Stimulated activated CD4-positive, alpha-beta T cell treated with anti-CD3 and anti-CD28 coated beads, Interleukin-4, amount 100 ng/mL, for 48 hours (primary cell): ENCODE measurements at regions not wholly inside any gene's neighbourhood (a gene's known extent, or its start where the extent isn't known, plus 50 kb on each side); places are given as distances from the start of the nearest gene placed in this dataset.

Experiments
- DNase-seq, 2 donors: peaks; one replicate each; pipeline ENCODE4 v3.0.0-alpha.2; 2020; ENCODE audit warnings: low read depth in 2 of 2

DNA sequence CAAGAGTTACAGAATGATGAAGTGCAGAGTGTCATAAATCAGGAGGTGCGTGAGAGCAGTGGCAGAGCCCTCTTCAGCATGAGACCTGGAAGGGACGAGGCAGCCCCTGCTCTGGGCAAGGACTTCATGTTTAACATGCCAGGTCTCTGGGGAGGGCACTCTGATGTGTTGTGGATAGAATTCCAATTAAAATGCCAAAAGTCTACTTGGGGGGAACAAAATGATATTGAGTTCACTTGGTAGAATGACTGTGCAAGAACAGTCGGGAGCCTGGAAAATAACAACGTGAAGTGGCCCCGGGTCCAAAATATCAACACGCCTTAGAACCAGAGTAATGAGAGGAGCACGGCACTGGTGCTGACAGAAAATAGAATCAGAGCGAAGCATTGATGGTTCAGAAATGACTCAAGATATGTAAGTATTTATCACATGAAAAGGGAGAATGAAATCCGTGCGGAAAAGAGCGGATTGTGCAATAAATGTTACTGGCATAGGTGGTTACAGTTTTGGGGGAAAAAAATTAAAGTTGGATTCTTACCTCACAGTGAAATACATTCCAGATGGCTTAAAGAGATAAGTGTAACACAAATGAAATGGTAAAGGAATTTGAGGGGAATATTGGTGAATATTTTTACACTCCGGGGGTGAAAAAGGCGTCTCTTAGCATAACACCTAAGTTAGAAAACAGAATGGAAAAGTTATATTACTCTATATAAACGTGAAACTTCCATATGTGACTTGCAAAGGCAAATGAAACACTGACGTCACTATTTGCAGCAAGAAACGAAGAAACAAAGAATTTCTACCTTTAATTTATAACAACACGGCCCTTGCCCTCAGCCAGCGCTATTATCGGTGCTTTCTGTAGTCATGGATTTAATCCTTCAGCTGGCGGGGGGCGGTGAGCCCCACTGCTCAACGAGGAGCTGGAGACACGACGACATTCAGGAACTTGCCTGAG lies 159.4 kb upstream of the TWIST2 start:
- DNase-seq = no peak

- DNase-seq = no peak
Measured at GRCh38 chr2:238689331-238689730, 158.6 kb upstream of the TWIST2 start.

DNA sequence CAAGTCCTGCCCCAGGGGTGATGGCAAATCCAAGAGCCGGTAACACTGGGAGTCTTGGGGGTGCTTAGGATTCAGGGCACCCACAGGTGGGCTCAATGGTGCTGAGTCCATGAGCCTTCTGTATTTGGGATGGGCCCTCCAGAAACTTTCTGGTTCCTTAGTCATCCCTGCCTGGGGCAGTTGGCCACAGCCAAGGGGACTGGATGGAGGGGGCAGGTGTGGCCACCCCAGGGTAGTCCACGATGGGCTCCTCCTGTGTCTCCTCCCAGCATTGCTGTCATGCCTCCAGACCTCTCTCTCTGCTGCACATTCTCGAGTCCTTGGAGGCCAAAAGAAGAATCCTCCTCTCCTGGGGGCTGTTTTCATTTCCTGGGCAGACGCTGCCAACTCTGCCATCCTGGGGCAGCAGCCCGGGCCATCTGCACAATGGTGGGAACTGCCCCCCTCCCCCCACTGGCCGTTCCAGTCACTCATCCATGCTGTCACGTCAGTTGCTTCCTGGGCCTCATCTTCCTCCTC lies 158.0 kb upstream of the TWIST2 start:
- no peak for DNase-seq

DNA sequence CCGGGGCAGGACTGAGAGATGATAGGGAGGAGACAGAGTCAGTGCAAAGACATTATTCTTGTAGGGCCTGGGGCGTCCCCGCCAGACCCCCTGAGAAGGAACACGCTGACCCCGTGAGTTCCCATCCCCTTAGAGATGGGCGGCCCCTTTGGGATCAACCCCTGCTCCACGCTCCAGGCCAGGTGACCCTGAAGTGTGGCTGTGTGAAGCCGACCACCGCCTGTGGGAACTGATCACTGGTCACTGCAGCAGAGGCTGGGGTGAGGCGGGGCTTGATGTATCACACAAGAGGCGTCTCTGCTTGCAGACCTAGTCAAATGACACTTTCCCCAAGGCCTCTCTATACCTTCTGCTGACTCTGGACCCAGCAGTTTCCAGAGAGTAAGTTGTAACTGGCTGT lies 157.4 kb upstream of the TWIST2 start:
- DNase-seq = no peak

DNA sequence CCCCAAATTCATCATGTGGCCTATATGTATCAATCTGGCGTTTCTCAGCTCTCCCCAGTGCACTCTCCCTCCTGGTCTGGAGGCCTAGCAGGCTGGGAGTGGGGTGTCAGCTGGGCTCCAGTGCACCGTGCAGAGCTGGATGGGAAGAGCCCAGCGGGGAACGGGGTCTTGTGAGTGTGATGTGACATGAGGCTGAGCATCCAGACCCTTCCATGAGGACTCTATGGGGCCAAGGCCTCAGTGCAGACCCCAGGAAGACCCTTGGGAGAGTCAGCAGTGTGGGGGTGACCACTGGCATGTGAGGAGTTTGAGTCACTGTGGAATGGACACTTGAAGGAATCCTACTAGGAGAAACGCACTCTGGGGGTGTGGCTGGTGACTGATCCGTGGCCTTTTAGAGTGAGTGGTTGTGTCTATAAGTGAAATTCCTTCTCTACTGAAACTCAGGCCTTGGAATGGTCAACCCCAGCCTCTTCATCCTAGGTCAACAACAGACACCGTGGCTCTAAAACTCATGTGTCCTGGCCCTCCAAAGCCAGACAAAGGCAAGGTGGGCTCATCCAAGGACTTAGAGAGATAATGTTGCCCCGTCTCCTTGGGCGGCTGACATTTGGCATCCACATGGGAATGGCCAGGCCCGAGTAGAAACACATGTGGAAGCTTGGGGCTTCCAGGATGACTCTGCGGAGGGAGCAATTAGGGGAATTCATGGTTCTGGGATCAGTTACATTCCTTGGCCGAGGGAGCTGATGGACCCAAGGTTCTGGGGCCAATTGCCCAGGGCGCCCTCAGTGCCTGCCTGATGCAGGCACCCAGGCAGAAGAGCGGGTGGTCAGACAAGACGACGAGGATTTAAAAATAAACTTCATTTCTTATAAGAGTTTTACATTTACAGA lies 156.0 kb upstream of the TWIST2 start:
- DNase-seq = no peak

DNA sequence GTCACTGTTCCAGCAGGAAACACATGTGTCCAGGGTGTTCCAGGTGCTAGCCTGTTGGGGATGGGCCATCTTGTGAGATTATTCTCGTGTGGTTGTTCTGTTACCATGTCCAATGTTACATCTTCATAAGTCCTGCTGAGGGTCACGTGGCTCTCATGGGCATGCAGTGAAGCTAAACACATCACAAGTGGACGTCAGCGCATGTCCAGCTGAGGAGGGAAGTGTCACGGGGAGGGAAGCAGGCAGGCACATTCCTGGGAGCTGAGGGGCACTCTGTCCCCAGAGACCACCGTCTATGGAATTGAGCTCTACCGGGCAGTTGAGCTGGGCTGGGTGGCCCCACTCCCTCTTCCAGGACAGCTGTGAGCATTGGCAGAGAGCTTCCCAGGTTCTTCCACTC lies 155.3 kb upstream of the TWIST2 start:
- no peak for DNase-seq

- no peak for DNase-seq
Measured at GRCh38 chr2:238693337-238694093, 154.4 kb upstream of the TWIST2 start.

GRCh38 chr2:238694136-238694755 lies 153.6 kb upstream of the TWIST2 start:
- no peak for DNase-seq

- no peak for DNase-seq
Measured at GRCh38 chr2:238694922-238695321, 153.0 kb upstream of the TWIST2 start.

DNA sequence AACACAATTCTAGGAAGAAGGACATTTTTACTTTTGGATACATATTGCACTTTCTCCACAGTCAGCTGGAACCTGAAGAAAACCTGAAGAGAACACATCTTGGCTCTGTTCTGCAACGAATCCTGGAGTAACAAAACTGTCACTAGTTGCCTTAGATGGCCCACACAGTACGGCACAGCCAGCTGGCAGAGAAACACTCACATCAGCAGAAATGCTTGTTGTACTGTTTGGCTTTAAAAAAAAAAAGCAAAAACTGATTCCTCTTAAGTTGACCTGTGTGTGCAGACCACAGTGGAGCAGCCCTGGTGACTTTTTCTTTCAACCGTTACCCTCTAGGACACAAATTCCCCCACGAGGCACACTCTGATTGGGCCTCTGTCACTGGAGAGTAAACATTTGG lies 152.3 kb upstream of the TWIST2 start:
- no peak for DNase-seq

DNA sequence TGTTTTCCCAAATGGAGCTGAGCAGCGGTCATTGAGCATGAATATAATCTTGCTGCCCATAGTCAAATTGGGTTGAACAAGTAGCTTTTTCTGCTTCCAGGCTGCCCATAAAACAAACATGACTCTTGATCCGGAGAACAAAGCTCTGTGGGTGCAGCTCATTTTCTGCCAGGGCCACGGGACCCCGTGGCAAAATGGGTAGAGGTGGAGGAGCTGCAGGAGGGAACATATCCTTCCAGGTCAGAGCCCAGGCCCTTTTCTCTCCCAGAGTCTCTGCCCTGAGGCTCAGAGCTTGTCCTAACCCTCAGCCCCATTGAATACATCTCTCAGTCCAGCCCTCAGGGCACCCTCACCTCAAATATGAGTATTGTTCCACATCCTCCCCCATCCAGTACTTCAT lies 151.6 kb upstream of the TWIST2 start:
- no peak for DNase-seq

GRCh38 chr2:238696786-238697185 lies 151.1 kb upstream of the TWIST2 start:
- no peak for DNase-seq

- DNase-seq = no peak
Measured at GRCh38 chr2:238697193-238698071, 150.5 kb upstream of the TWIST2 start.

GRCh38 chr2:238698072-238698352 lies 149.9 kb upstream of the TWIST2 start:
- no peak for DNase-seq

DNA sequence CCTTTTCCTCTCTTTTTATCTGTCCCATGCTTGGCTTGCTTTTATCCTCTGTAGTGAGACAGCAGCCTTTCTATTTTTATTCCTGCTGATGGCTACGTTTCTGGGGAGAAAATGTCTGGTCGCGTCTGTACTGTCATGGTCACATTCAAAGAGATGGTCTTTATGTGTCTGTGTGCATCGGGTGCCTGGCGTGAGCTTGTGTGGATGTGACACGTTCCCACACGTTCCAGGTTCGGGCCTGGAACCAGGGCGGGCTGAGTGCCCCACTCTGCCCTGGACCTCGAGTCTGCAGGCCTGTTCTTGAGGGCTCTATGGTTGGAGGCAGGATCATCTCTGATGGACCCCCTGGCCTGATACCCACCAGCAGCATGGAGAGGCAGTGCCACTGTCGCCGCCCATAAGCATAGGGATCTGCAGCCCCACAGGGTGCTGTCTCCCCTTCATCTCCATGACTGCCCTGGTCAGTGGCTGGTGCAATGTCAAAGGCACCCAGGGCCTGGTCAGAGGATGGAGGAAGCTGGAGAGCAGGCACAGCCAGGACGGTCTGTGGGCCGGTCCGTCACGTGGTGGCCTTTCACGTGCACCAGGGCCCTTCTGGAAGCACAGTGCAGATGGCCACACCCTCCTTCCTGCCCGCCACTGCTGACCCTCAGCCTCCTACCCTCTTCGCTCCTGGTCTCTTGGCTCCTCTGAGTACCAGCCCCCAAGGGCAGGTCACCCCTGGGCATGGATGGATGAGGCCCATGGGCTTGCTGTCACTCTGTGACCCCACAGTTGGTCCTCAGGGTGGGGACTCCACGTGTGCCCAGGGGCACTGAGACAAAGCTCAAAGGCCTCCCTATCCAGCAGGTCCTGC lies 149.2 kb upstream of the TWIST2 start:
- no peak for DNase-seq

- no peak for DNase-seq
Measured at GRCh38 chr2:238699307-238700116, 148.4 kb upstream of the TWIST2 start.

- no peak for DNase-seq
Measured at GRCh38 chr2:238700117-238700457, 147.8 kb upstream of the TWIST2 start.

DNA sequence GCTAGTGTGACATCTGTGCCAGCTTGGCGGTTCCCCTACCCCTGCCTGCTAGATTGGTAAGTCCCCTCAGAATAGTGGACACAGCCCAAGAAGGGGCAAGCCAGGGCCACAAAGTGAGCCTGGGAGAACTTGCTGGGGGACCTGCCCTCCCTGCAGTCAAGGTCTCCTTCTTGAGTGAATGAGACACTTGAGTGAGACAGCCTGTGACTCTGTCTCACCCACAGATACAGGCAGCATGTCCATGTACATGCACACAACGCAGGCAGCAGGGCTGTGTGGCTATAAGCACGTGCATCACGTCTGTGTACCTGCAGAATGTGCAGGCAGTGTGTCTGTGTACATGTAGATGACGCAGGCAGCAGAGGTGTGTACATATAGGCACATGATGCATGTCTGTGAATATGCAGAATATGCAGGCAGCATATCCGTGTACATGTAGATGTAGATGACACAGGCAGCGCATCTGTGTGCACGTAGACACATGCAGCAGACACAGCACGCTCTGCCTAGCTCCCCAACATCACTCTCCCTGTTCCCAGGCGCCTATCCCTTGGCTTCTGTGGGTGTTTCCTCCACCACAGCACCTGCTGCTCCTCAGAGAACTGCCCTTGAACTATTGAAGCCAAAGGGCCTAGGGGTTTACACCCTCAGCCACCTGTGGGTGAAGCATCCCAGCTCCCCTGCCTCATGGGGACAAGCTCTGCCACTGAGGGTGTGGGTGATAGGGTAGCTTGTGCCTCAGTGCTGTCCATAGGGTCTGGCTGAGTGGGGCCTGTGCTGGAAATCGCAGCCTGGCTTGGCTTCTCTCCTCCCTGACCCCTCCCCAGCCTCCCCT lies 147.2 kb upstream of the TWIST2 start:
- no peak for DNase-seq
